GM08714 (cell line): ENCODE measurements at regions not wholly inside any gene's neighbourhood (a gene's known extent, or its start where the extent isn't known, plus 50 kb on each side); places are given as distances from the start of the nearest gene placed in this dataset.

Experiments
- H3K4me3 ChIP-seq: fragments of 200-500 bp; sonication (Bioruptor generic); 2 replicates; pipeline ENCODE4 v1.5.1; 2014; ENCODE audit warnings: mild to moderate bottlenecking, low read length, inconsistent platforms
- ZNF274 ChIP-seq: IDR thresholded peaks from 2 replicates; pipeline ENCODE4 v1.6.1; 2012; ENCODE audit warnings: mild to moderate bottlenecking, low read depth, low read length

DNA sequence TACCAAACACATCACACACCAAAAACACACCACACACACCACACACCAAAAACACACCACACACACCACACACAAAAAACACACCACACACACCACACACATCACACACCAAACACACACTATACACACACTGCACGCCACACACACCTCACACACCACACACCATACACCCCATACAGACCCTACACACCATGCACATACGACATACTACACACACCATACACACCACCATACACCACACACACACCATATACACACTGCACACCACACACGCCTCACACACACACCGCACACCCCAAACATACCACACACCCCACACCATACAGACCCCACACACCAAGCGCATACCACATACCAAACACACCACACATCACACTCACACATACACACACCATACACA is 226.9 kb upstream of the PKN2 start:
- TF ChIP-seq ZNF274: no peak
- no peak overlapping the region for H3K4me3 ChIP-seq

DNA sequence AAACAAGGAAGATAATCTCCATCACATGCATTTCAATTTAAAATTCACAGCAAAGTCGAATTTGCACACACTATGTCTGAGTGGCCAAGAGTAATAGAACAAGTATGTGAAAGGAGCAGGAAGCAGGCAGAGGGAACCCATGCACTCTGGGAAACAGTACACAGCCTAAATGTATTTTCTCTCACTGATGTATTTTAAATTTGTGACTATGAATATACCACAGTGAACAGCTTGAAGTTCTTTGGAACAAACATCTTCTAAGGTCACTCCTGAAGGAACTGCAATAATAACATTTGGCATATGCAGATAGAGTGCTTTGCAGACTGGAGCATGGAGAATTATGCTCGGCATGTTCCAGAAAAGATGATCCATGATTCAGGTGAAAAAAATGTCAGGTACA is 223.1 kb upstream of the PKN2 start:
- no peak for TF ChIP-seq ZNF274
- H3K4me3 ChIP-seq: no peak overlapping the region

DNA sequence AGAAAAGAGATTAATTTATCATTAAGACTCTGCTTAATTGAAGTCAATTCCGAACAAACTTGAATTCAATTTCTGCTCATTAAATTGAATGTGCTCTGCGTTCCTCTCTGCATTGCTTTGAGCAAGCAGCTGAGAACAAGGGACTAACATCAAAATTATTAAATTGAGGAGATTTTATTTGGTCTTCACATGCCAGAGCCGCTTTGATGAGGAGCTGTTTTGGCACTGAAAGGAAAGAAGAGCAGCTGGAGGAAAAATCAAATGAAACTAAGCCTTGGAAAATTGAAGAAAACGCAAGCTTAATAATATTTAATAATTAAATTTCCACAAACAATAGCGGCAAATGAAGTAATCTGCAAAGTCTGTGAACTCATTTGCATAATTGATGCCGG is 222.0 kb upstream of the PKN2 start:
- no peak for TF ChIP-seq ZNF274
- no peak overlapping the region; the same call in 1 of the 2 replicates for H3K4me3 ChIP-seq

DNA sequence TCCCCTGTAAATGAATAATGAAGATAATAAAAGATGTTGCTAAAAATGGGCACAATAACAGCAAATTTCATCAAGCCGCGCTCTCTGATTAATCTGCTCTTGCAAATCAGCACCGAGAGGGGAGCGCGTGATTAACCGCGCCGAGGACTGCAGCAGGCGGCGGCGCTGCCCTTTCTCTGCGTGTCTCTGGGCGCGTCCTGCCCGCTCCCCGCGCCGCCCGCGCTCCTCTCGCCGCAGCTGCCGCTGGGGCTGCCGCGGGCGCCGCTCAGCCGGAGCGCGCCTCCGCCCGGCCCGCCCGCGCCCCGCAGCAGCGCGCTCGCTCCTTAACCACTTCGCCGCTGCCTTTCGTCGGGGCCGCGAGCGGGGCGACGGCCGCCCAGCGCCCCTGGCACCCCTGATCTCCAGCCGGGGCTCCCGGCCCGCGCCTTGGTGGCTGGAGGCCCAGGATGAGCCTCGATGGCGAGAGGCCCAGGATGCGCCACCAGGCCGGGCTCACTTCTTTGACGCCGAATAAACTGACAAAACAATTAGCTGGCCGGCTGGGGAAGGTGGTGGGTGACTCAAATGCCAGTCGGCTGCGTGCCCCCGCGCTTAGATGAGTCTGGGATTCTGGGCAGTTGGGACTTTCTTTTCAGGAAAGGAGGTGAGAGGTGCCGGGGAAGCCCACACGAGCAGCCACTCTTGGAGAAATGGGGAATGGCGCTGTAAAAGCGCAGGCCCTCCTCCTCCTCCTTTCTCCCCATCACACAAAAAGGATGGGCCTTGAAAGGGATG is 221.4 kb upstream of the PKN2 start:
- no peak for TF ChIP-seq ZNF274
- no peak overlapping the region; the same call in 1 of the 2 replicates for H3K4me3 ChIP-seq

DNA sequence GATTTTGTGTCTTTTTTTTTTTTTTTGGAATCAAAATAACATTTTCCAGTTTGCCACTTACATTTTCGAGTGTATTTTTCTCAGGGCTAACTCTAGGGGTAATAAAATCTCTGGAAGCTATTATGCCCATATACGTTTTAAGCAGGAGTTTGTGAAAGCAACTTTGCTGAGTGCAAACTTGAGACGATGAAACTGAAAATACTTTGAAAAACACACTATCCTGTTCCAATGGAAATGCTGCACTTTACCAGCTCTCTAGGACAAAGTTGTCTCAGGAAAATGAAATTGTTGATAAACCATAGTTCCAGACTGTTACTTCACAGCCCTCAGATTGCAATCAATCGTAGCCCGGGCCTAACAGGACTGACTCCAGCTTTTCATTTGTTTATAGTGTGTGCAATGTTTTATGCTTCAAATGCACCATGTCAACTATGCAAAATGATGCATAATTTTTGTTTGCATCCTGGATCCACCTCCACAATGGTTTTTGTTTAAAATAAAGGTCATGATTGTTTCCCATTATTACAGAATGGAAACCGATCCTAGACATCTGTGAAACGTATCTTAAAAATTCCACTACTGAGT is 220.6 kb upstream of the PKN2 start:
- no peak overlapping the region for H3K4me3 ChIP-seq
- no peak for TF ChIP-seq ZNF274

DNA sequence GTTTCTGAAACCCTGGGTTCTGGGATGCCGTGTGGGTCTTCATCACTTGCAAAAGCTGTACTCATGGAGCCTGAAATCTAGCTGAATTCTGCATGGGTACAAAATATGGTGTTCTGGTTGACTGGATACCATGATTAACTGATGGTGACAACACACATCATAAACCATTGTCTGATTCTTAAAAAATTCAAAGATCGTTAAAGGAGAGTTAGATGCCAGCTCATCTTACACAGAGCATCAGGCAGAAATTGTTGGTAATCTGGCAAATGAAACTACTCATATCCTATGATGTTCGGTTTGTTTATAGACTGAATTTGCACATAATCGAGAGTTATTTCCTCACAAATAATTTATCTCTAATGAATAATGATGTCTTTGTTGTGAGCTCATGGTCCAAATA is 218.1 kb upstream of the PKN2 start:
- no peak for TF ChIP-seq ZNF274
- H3K4me3 ChIP-seq: no peak overlapping the region

DNA sequence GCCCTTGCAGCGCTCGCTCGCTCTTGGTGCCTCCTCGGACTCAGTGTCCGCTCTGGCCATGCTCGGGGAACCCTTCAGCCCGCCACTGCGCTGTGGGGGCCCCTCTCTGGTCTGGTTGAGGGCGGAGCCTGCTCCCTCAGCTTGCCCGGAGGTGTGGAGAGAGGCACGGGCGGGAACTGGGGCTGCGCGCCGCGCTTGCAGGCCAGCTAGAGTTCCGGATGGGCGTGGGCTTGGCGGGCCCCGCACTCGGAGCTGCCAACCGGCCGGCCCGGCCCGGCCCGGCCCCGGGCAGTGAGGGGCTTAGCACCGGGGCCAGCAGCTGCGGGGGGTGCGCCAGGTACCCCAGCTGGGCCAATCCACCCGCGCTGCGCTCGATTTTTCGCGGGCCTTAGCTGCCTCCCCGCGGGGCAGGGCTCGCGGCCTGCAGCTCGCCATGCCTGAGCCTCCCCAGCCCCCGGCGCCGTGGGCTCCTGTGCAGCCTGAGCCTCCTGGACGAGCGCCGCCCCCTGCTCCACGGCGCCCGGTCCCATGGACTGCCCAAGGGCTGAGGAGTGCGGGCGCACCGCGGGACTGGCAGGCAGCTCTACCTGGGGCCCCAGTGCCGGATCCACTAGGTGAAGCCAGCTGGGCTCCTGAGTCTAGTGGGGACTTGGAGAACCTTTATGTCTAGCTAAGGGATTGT is 217.0 kb upstream of the PKN2 start:
- H3K4me3 ChIP-seq: no peak overlapping the region
- no peak for TF ChIP-seq ZNF274

DNA sequence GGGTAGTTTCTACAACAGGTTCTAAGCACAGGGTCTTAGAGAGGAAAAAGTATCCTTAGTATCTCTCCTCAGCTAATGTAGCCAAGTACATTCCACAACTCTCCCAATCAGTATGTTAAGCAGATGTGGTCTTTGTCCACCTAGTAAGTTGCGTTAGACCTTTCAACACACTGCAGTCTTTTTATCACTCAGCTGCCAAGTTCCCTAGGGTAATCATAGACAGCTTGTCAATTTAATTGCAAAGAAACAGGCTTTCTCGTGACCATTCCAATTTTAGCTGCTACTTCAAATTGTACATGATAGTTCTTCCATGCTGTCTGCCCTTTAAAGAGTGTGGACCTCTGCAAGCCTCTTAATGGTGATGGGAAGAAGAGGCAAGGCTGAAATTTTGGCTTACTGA is 211.8 kb upstream of the PKN2 start:
- TF ChIP-seq ZNF274: no peak
- H3K4me3 ChIP-seq: no peak overlapping the region

DNA sequence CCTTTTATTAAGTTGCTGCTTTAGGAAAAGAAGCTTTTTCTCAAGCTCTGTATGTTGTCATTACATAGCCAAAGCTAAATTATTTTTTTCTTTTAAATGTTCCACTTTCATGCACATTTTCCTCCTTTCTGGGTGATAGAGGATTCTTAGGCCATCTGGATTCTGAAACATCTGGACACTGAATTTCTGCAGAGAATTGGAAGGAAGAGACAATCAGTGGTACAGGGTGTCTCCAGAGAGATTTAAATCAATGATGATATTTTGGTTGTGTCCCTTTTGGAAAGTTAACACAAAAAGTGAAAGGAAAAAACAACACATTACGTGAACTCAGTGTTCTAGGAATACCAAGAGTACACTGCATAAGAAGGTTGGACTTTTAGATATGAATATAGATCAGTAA is 211.4 kb upstream of the PKN2 start:
- no peak for TF ChIP-seq ZNF274
- H3K4me3 ChIP-seq: no peak overlapping the region

DNA sequence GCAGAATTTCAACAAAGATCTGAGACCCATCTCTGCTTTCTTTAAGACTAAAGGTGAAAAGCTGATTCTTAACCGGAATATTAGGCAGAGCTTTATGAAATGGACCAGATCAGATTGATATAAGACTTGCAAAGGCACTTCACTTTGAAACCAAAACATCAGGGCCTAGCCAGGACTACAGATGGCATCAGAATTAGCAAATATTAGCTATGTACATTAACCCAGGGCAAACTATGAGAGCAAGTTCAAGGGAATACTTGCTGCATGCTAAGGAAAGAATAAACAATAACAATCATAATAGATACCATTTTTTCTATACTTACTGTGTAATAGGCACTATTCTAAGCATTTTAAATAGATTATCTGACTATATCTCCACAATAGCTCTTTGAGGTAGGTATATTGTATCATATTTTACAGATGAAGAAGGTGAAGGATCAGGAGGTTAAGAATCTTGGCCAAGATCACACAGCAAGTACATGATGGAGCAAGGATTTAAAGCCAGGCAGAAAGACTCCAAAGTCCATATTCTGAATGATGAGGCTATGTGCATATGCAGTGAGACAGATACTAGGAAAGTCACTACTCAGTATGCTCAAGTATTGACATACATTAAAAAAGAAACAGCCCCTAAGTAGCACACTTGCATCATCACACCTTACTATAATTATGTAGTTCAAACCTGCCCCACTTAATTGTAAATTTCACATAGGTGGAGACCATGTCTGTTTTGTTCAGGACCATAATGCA is 209.3 kb upstream of the PKN2 start:
- H3K4me3 ChIP-seq: no peak overlapping the region
- no peak for TF ChIP-seq ZNF274

DNA sequence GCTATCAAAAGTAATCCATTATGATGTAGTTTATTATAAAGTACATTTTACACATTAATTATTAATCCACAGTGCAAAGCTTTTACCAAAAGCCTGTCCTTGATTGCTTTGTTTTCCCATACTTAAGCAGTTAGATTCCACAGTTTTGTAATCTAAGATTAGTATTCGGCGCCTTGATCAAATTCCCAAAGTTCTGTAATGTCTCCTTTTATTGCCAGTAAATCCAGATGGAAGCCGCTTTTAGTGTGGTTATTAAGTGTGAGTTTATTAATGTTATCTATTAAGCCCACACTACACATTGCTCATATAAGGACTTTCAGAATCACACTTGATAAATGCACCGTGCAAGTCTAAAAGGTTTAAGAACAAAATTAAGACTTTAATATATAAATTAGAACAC is 199.2 kb upstream of the PKN2 start:
- H3K4me3 ChIP-seq: no peak overlapping the region
- TF ChIP-seq ZNF274: no peak

DNA sequence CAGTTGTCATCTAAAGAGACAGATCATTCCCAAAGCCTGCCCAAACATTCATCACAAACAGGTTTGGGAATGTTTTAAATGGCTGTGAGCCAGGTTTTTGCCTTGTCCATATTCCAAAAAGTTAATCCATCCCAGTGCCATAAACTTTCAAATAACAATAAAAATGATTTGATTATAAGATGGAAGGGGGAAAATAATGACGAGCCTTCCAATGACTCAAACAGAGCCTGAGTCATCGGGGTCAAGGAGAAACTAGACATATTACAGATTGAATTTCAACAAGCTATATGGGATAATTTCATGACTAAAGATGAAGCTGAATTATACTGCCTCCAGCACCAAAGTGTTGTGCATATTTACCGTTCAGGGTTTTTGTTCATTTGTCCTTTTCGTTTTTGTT is 195.8 kb upstream of the PKN2 start:
- H3K4me3 ChIP-seq: no peak overlapping the region
- no peak for TF ChIP-seq ZNF274

DNA sequence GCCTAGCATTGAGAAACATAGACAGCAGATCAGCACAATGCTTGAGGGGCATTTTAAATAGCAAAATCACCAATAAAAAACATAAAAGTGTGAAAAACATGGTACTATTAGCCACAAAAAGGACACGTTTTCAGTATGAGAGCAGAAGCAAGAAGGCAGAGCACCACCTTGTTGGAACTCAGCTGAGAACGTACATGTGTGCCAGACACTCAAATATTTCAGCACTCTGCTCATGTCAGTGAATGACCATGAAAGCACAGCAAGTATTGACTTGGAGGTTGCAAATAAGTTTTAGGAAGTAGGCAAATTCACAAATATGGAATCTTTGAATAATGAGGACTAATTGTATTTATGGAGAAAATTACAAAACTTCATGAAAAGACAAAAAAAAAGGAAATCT is 193.4 kb upstream of the PKN2 start:
- no peak for TF ChIP-seq ZNF274
- no peak overlapping the region for H3K4me3 ChIP-seq

DNA sequence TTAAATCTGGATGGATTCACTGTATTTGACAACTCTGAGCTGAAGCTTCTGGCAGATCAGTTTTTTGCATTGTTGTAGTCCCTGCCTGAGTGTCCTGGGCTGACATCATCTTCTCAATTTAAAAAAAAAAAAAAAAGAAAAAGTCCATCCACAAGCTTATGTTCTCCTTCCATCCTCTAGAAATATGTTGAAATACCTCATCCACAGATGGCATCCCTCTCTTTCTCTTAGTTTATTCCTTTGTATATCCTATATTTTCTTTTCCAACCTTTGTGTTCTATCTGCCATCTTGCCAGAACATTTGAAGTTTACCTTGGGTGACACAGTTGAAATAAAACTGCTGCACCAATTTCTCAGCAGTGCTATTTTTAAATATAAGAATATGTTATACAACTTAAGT is 184.4 kb upstream of the PKN2 start:
- no peak overlapping the region for H3K4me3 ChIP-seq
- no peak for TF ChIP-seq ZNF274
